ENCODE measurements at regions not wholly inside any gene's neighbourhood (a gene's known extent, or its start where the extent isn't known, plus 50 kb on each side); places are given as distances from the start of the nearest gene placed in this dataset.
A peak's percentile ranks its signal among the peaks of the same experiment; 100 is the strongest.

DNA sequence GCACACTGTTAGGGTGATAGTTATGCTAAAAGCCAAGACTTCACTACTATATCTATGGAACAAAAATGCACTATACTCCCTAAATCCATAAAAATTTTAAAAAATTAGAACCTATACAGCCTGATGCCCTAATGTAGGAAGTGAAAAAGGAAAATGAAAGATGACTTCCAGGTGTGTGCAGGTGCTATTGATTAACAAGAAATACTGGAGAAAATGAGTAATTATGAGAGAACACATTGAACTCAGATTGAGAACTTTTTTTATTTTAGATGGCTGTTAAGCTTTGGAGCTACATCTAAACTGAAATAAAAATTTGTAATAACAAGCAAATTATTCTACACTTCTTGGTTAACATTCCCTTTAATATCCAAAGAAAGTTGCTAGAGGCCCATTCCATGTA lies 1015.7 kb downstream of the PCDH9 start:
- no peaks in the 10 kb centered on the region for H3K4me1 ChIP-seq
- H3K36me3 ChIP-seq = no peaks in the 10 kb centered on the region
- no peak for ATAC-seq
- no peak overlapping the region for H3K4me3 ChIP-seq
- no peak overlapping the region for H3K27ac ChIP-seq
- H3K9me3 ChIP-seq = no peaks in the 10 kb centered on the region
- H3K27me3 ChIP-seq = no peaks in the 10 kb centered on the region
- TF ChIP-seq POLR2A (IDR thresholded peaks at IDR 0.05) = no peak
- TF ChIP-seq POLR2AphosphoS5 (IDR thresholded peaks at IDR 0.05) = no peak
- TF ChIP-seq, protein P1, sequence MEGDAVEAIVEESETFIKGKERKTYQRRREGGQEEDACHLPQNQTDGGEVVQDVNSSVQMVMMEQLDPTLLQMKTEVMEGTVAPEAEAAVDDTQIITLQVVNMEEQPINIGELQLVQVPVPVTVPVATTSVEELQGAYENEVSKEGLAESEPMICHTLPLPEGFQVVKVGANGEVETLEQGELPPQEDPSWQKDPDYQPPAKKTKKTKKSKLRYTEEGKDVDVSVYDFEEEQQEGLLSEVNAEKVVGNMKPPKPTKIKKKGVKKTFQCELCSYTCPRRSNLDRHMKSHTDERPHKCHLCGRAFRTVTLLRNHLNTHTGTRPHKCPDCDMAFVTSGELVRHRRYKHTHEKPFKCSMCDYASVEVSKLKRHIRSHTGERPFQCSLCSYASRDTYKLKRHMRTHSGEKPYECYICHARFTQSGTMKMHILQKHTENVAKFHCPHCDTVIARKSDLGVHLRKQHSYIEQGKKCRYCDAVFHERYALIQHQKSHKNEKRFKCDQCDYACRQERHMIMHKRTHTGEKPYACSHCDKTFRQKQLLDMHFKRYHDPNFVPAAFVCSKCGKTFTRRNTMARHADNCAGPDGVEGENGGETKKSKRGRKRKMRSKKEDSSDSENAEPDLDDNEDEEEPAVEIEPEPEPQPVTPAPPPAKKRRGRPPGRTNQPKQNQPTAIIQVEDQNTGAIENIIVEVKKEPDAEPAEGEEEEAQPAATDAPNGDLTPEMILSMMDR (IDR thresholded peaks at IDR 0.05) = no peak
- TF ChIP-seq EP300 (IDR thresholded peaks at IDR 0.05) = no peak

DNA sequence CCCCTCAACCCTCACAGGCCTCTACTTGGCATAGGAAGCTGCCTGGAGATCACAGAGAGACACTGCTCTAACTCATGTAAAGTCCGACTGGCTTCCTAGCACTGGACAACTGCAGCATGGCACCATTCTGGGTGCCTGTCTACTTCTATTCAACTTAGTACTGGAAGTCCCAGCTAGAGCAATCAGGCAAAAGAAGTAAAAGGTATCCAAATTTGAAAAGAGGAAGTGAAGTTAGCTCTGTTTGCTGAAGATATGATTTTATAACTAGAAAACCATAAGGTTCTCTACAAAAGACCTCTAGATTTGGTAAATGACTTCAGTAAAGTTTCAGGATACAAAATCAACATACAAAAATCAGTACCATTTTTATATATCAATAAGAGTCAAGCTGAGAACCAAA lies 1017.6 kb downstream of the PCDH9 start:
- no peak overlapping the region for H3K27ac ChIP-seq
- H3K4me1 ChIP-seq = no peaks in the 10 kb centered on the region
- no peaks in the 10 kb centered on the region for H3K27me3 ChIP-seq
- H3K36me3 ChIP-seq = no peaks in the 10 kb centered on the region
- no peak for ATAC-seq
- no peaks in the 10 kb centered on the region for H3K9me3 ChIP-seq
- TF ChIP-seq, protein P1 (IDR thresholded peaks at IDR 0.05) = no peak
- TF ChIP-seq EP300 (IDR thresholded peaks at IDR 0.05) = no peak
- TF ChIP-seq POLR2AphosphoS5 (IDR thresholded peaks at IDR 0.05) = no peak
- TF ChIP-seq POLR2A (IDR thresholded peaks at IDR 0.05) = no peak
- H3K4me3 ChIP-seq = no peak overlapping the region
- 100% methylated on average over 1 of the region's 1 CpG; no CpG with 5 or more reads in 1 of the 2 donors for WGBS, 2 donors (ENCODE audit: low coverage in 1 of 2)

DNA sequence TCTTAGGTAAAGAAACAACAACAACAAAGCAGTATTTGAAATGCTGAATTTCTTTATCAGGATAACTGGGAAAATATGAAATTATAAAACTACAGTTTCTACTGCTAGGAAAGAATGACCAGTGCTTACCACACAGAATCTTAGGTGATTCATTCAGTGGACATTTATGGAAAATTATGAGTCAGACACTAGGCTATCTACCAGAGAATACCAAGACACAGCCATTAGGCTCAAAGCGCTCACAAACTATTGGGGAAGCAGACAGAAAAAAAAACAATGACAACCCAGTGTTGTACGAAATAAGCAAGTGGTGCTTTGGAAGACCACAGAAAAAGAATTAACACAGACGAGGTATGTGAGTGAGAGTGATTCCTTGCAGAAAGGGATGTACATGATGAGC lies 1019.5 kb downstream of the PCDH9 start:
- Histone ChIP-seq H3K36me3 (no peaks in the 10 kb centered on the region), H3K4me1 (no peaks in the 10 kb centered on the region), H3K4me3 (no peak overlapping the region), H3K27ac (no peak overlapping the region), H3K9me3 (no peaks in the 10 kb centered on the region), H3K27me3 (no peaks in the 10 kb centered on the region)
- 29 to 34% methylated on average over 3 of the region's 3 CpGs for WGBS, 2 donors (ENCODE audit: low coverage in 1 of 2)
- peak; percentile 72 for ATAC-seq
- TF ChIP-seq EP300 (IDR thresholded peaks at IDR 0.05) (no peak), POLR2AphosphoS5 (IDR thresholded peaks at IDR 0.05) (peak; percentile 38)

DNA sequence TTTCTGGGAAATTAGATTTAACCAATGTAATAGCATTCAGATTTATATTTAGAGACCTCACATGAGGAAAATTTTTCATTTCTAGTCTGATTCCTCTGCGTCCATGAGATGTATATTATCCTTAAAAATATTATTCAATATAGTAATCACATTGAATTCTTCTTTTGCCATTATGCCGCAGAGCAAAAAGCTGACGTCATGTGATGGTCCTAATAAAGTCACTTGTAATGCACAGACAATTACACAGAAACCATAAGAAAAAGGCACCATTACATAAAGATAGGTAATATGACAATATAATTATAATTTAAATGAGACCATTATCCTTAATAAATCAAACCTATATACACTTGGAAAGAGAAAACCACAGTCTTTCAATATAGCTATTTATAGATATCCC lies 1021.5 kb downstream of the PCDH9 start:
- WGBS, 2 donors (ENCODE audit: low coverage in 1 of 2) = 64 to 65% methylated on average over 3 of the region's 3 CpGs
- H3K9me3 ChIP-seq = no peaks in the 10 kb centered on the region

DNA sequence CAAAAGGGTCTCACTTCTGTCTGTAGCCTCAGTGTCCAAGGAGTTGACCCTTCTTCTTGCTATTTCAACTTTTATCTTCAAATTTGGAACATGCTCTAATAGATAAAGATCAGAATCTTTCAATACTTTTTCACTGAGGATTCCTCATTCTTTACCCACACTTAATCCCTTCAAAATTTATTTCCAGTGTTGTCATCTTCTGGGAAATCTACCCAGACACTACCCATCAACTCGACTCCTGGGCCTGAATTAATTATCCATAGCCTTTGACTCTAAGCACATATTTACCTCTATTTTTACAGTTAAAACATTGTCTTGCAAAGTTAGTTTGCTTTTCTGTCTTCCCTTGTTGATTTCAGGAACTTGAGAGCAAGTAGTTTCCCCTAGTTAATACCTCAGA lies 1022.5 kb downstream of the PCDH9 start:
- H3K36me3 ChIP-seq = no peaks in the 10 kb centered on the region
- no peak overlapping the region for H3K4me3 ChIP-seq
- no peak for ATAC-seq
- no peaks in the 10 kb centered on the region for H3K27me3 ChIP-seq
- no peak for TF ChIP-seq POLR2A (IDR thresholded peaks at IDR 0.05)
- no peak for TF ChIP-seq POLR2AphosphoS5 (IDR thresholded peaks at IDR 0.05)
- no peak for TF ChIP-seq EP300 (IDR thresholded peaks at IDR 0.05)
- TF ChIP-seq, protein P1 (IDR thresholded peaks at IDR 0.05) = no peak
- WGBS, 2 donors (ENCODE audit: low coverage in 1 of 2) = 60 to 67% methylated on average over 1 of the region's 1 CpG
- H3K4me1 ChIP-seq = no peaks in the 10 kb centered on the region
- H3K27ac ChIP-seq = no peak overlapping the region
- no peaks in the 10 kb centered on the region for H3K9me3 ChIP-seq

More for the DNA sequence above, 1021.5 kb downstream of the PCDH9 start:
- H3K4me1 ChIP-seq = no peaks in the 10 kb centered on the region
- TF ChIP-seq, protein P1 (IDR thresholded peaks at IDR 0.05) = no peak
- TF ChIP-seq EP300 (IDR thresholded peaks at IDR 0.05) = no peak
- no peak for TF ChIP-seq POLR2A (IDR thresholded peaks at IDR 0.05)
- no peak for TF ChIP-seq POLR2AphosphoS5 (IDR thresholded peaks at IDR 0.05)
- H3K27ac ChIP-seq = no peak overlapping the region
- H3K4me3 ChIP-seq = no peak overlapping the region
- no peaks in the 10 kb centered on the region for H3K27me3 ChIP-seq
- H3K36me3 ChIP-seq = no peaks in the 10 kb centered on the region
- ATAC-seq = no peak

All from gastroesophageal sphincter (tissue), 4 donors.